Mesendoderm (in vitro differentiated cells): ENCODE measurements at regions not wholly inside any gene's neighbourhood (a gene's known extent, or its start where the extent isn't known, plus 50 kb on each side); places are given as distances from the start of the nearest gene placed in this dataset.

ENCODE experiments used
- DNase-seq: peaks from one replicate; pipeline ENCODE4 v3.0.0; 2013
- H2AK5ac ChIP-seq: 2 replicates; pipeline ENCODE4 v1.6.1; 2013; ENCODE audit warnings: low read length, inconsistent platforms
- H2BK120ac ChIP-seq: 2 replicates; pipeline ENCODE4 v1.6.1; 2013; ENCODE audit warnings: low read depth, mild to moderate bottlenecking, low read length, moderate library complexity, mixed read lengths
- H2BK15ac ChIP-seq: replicated peaks from 2 replicates; pipeline ENCODE4 v1.6.1; 2013; ENCODE audit warnings: low read depth, mild to moderate bottlenecking, moderate library complexity
- H2BK5ac ChIP-seq: 2 replicates; pipeline ENCODE4 v1.6.1; 2013; ENCODE audit warnings: low read length, inconsistent platforms
- H3K18ac ChIP-seq: 2 replicates; pipeline ENCODE4 v1.6.1; 2013; ENCODE audit warnings: mild to moderate bottlenecking, low read length, mixed read lengths
- H3K23ac ChIP-seq: one replicate; pipeline ENCODE4 v1.6.1; 2013; ENCODE audit warnings: low read length
- H3K27ac ChIP-seq: 2 replicates; pipeline ENCODE4 v1.5.1; 2013; ENCODE audit warnings: low read depth, mild to moderate bottlenecking, inconsistent platforms, low read length, moderate library complexity
- H3K27me3 ChIP-seq: 2 replicates; pipeline ENCODE4 v1.6.1; 2013; ENCODE audit warnings: low read length, control low read depth, mild to moderate bottlenecking, inconsistent platforms; ENCODE audit not compliant: insufficient read depth, poor library complexity
- H3K36me3 ChIP-seq: 2 replicates; pipeline ENCODE4 v1.6.1; 2013; ENCODE audit warnings: low read length, inconsistent platforms; ENCODE audit not compliant: control insufficient read depth, insufficient read depth
- H3K4ac ChIP-seq: one replicate; pipeline ENCODE4 v1.6.1; 2013; ENCODE audit warnings: low read depth, mild to moderate bottlenecking, low read length, moderate library complexity
- H3K4me1 ChIP-seq: 2 replicates; pipeline ENCODE4 v1.6.1; 2013; ENCODE audit warnings: low read depth, low read length, inconsistent platforms; ENCODE audit not compliant: control insufficient read depth
- H3K4me2 ChIP-seq: 2 replicates; pipeline ENCODE4 v1.6.1; 2013; ENCODE audit warnings: low read length
- H3K4me3 ChIP-seq: 2 replicates; pipeline ENCODE4 v1.5.1; 2013; ENCODE audit warnings: mild to moderate bottlenecking, low read length
- H3K56ac ChIP-seq: one replicate; pipeline ENCODE4 v1.6.1; 2013; ENCODE audit warnings: low read length
- H3K79me1 ChIP-seq: 2 replicates; pipeline ENCODE4 v1.6.1; 2013; ENCODE audit warnings: low read length, inconsistent platforms
- H3K79me2 ChIP-seq: 2 replicates; pipeline ENCODE4 v1.6.1; 2013; ENCODE audit warnings: mild to moderate bottlenecking, low read length; ENCODE audit not compliant: control insufficient read depth, insufficient read depth
- H3K9ac ChIP-seq: 2 replicates; pipeline ENCODE4 v1.6.1; 2013; ENCODE audit warnings: low read length, inconsistent platforms
- H4K5ac ChIP-seq: one replicate; pipeline ENCODE4 v1.6.1; 2013; ENCODE audit warnings: low read length
- H4K8ac ChIP-seq: one replicate; pipeline ENCODE4 v1.6.1; 2013; ENCODE audit warnings: low read depth, mild to moderate bottlenecking, control low read depth, low read length, moderate library complexity
- WGBS: extraction: QIAGEN DNeasy Blood & Tissue Kit; methylation state at CpG from one replicate; pipeline ENCODE4 v1.1.7; 2013; ENCODE audit warnings: low lambda C conversion rate, missing lambda C conversion rate; ENCODE audit not compliant: insufficient coverage; ENCODE audit errors: extremely low coverage; 5-methylcytosine and 5-hydroxymethylcytosine counted together

GRCh38 chrX:109840585-109840984, 107.5 kb upstream of the ACSL4 start:
- no peak overlapping the region for H3K27ac ChIP-seq
- H2BK120ac ChIP-seq = no peak overlapping the region
- H3K4ac ChIP-seq = no peak overlapping the region
- H3K4me2 ChIP-seq = no peak overlapping the region
- H3K18ac ChIP-seq = peak overlapping the region; percentile 80
- peak; percentile 16 for DNase-seq
- no peaks in the 10 kb centered on the region for H3K79me2 ChIP-seq
- H3K27me3 ChIP-seq = no peaks in the 10 kb centered on the region
- no peak overlapping the region for H3K9ac ChIP-seq
- WGBS = no CpG with 5 or more reads among the region's 3 CpGs
- no peak overlapping the region for H4K8ac ChIP-seq
- H3K56ac ChIP-seq = no peak overlapping the region
- H3K4me1 ChIP-seq = no peaks in the 10 kb centered on the region
- H2AK5ac ChIP-seq = no peak overlapping the region
- no peak overlapping the region for H2BK15ac ChIP-seq
- no peaks in the 10 kb centered on the region for H3K36me3 ChIP-seq
- no peak overlapping the region for H4K5ac ChIP-seq
- H3K4me3 ChIP-seq = no peak overlapping the region
- no peaks in the 10 kb centered on the region for H3K79me1 ChIP-seq
- H3K23ac ChIP-seq = no peak overlapping the region
- no peak overlapping the region for H2BK5ac ChIP-seq

- Histone ChIP-seq H3K79me1 (no peaks in the 10 kb centered on the region), H2BK5ac (no peak overlapping the region), H3K79me2 (no peaks in the 10 kb centered on the region), H3K4me3 (no peak overlapping the region), H3K27ac (no peak overlapping the region), H2BK15ac (no peak overlapping the region), H2BK120ac (no peak overlapping the region), H4K8ac (no peak overlapping the region), H3K4me1 (no peaks in the 10 kb centered on the region), H3K36me3 (no peaks in the 10 kb centered on the region), H3K23ac (no peak overlapping the region), H3K9ac (no peak overlapping the region), H2AK5ac (no peak overlapping the region), H3K27me3 (no peaks in the 10 kb centered on the region), H3K56ac (no peak overlapping the region), H3K18ac (no peak overlapping the region), H4K5ac (no peak overlapping the region), H3K4ac (no peak overlapping the region), H3K4me2 (no peak overlapping the region)
- no CpG with 5 or more reads among the region's 4 CpGs for WGBS
- DNase-seq = no peak
Observed at GRCh38 chrX:109841257-109841656, 108.2 kb upstream of the ACSL4 start.

- Histone ChIP-seq H2BK5ac (no peak overlapping the region), H3K18ac (no peak overlapping the region), H3K23ac (no peak overlapping the region), H3K4me1 (no peaks in the 10 kb centered on the region), H2BK15ac (no peak overlapping the region), H3K79me2 (no peaks in the 10 kb centered on the region), H3K4ac (no peak overlapping the region), H3K9ac (no peak overlapping the region), H3K4me3 (no peak overlapping the region), H4K5ac (no peak overlapping the region), H3K27ac (no peak overlapping the region), H3K56ac (no peak overlapping the region), H3K27me3 (no peaks in the 10 kb centered on the region), H3K79me1 (no peaks in the 10 kb centered on the region), H2AK5ac (no peak overlapping the region), H3K36me3 (no peaks in the 10 kb centered on the region), H2BK120ac (no peak overlapping the region), H3K4me2 (no peak overlapping the region), H4K8ac (no peak overlapping the region)
- no CpG with 5 or more reads among the region's 4 CpGs for WGBS
- no peak for DNase-seq
Observed at GRCh38 chrX:109841869-109842579, 109.0 kb upstream of the ACSL4 start.

- Histone ChIP-seq H3K4me1 (no peaks in the 10 kb centered on the region), H3K23ac (no peak overlapping the region), H3K4ac (no peak overlapping the region), H2BK120ac (no peak overlapping the region), H3K9ac (no peak overlapping the region), H3K18ac (no peak overlapping the region), H2BK5ac (no peak overlapping the region), H3K27me3 (no peaks in the 10 kb centered on the region), H2BK15ac (no peak overlapping the region), H4K5ac (no peak overlapping the region), H3K36me3 (no peaks in the 10 kb centered on the region), H3K4me3 (no peak overlapping the region), H3K79me2 (no peaks in the 10 kb centered on the region), H3K4me2 (no peak overlapping the region), H3K56ac (no peak overlapping the region), H3K79me1 (no peaks in the 10 kb centered on the region), H2AK5ac (no peak overlapping the region), H3K27ac (no peak overlapping the region), H4K8ac (no peak overlapping the region)
- WGBS = no CpG with 5 or more reads among the region's 6 CpGs
- no peak for DNase-seq
Observed at GRCh38 chrX:109842611-109843010, 109.6 kb upstream of the ACSL4 start.

GRCh38 chrX:109843963-109844751, 111.1 kb upstream of the ACSL4 start:
- no peak overlapping the region for H2BK15ac ChIP-seq
- no CpG with 5 or more reads among the region's 1 CpG for WGBS
- no peak overlapping the region for H4K5ac ChIP-seq
- H3K79me2 ChIP-seq = no peaks in the 10 kb centered on the region
- H3K18ac ChIP-seq = no peak overlapping the region
- H3K56ac ChIP-seq = no peak overlapping the region
- H2AK5ac ChIP-seq = no peak overlapping the region
- no peaks in the 10 kb centered on the region for H3K79me1 ChIP-seq
- H3K27ac ChIP-seq = no peak overlapping the region
- H3K27me3 ChIP-seq = no peaks in the 10 kb centered on the region
- no peak for DNase-seq
- H2BK120ac ChIP-seq = no peak overlapping the region
- no peak overlapping the region for H3K23ac ChIP-seq
- no peaks in the 10 kb centered on the region for H3K36me3 ChIP-seq
- no peak overlapping the region for H3K4me3 ChIP-seq
- H2BK5ac ChIP-seq = no peak overlapping the region
- no peak overlapping the region for H3K4me2 ChIP-seq
- H3K4me1 ChIP-seq = no peaks in the 10 kb centered on the region
- H3K4ac ChIP-seq = no peak overlapping the region
- H3K9ac ChIP-seq = no peak overlapping the region
- H4K8ac ChIP-seq = no peak overlapping the region
